ENCODE measurements at regions not wholly inside any gene's neighbourhood (a gene's known extent, or its start where the extent isn't known, plus 50 kb on each side); places are given as distances from the start of the nearest gene placed in this dataset.

DNA sequence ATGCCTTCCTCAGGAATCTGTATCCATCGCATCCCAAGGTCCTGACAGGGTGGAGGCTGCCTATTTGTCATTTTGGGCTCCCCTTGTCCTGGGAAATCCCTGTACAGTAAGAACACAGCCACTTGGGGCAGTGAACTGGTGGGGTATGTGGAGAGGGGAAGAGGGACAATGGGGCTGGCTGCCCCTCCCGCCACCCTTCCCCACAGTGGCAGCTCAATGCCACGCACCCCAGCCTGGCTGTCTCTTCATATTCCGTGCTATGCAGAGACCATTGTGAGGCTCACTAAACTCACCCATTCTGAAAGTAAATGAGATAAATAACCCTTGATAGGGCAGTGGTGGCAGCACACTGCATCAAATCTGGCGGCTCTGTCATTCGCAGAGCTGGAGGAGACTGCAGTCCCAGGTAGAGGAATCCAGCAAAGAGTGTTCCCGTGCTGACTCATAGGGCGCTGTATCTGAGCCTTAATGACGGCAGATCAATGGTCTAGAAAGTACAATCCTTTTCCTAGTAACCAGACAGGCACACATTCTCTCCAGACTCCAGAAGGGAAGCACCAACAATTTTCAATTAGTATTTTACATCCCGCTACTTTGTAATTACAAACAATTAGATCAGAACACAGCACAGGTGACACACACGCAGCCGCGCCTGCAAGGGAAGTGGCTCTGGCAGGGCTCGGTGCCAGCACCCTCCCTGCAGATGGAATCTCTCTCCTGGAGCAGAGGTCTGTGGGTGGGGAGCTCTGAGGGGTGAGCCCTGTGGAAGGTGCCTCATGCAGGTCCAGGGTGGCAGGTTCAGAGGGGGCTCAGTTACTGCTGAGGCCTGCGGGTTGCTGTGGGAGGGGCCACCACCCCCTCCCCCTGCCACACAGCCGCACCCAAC lies 167.9 kb upstream of the B3GAT1 start:
- no peak overlapping the region for H3K27ac Mint-ChIP-seq (ENCODE audit: unreplicated experiment)
- DNase-seq (ENCODE audit: low spot score) = no peak
- H3K27me3 Mint-ChIP-seq (ENCODE audit: low read depth) = peaks cover 34% of the 10 kb centered on the region
- no peaks in the 10 kb centered on the region for H3K36me3 Mint-ChIP-seq (ENCODE audit: low read depth)
- H3K9me3 Mint-ChIP-seq (ENCODE audit: low read depth) = no peaks in the 10 kb centered on the region
- H3K4me1 Mint-ChIP-seq (ENCODE audit: low read depth) = no peaks in the 10 kb centered on the region
- H3K4me3 Mint-ChIP-seq (ENCODE audit: unreplicated experiment) = no peak overlapping the region
- TF ChIP-seq, protein P1, sequence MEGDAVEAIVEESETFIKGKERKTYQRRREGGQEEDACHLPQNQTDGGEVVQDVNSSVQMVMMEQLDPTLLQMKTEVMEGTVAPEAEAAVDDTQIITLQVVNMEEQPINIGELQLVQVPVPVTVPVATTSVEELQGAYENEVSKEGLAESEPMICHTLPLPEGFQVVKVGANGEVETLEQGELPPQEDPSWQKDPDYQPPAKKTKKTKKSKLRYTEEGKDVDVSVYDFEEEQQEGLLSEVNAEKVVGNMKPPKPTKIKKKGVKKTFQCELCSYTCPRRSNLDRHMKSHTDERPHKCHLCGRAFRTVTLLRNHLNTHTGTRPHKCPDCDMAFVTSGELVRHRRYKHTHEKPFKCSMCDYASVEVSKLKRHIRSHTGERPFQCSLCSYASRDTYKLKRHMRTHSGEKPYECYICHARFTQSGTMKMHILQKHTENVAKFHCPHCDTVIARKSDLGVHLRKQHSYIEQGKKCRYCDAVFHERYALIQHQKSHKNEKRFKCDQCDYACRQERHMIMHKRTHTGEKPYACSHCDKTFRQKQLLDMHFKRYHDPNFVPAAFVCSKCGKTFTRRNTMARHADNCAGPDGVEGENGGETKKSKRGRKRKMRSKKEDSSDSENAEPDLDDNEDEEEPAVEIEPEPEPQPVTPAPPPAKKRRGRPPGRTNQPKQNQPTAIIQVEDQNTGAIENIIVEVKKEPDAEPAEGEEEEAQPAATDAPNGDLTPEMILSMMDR (IDR thresholded peaks at IDR 0.05) = no peak

- Mint-ChIP-seq H3K4me1 (ENCODE audit: low read depth) (no peaks in the 10 kb centered on the region), H3K27me3 (ENCODE audit: low read depth) (peaks cover 34% of the 10 kb centered on the region), H3K27ac (ENCODE audit: unreplicated experiment) (no peak overlapping the region), H3K9me3 (ENCODE audit: low read depth) (no peaks in the 10 kb centered on the region), H3K4me3 (ENCODE audit: unreplicated experiment) (no peak overlapping the region), H3K36me3 (ENCODE audit: low read depth) (no peaks in the 10 kb centered on the region)
- no peak for DNase-seq (ENCODE audit: low spot score)
- TF ChIP-seq, protein P1 (IDR thresholded peaks at IDR 0.05) = no peak
These were observed 167.0 kb upstream of the B3GAT1 start for GRCh38 chr11:134578807-134579723.

DNA sequence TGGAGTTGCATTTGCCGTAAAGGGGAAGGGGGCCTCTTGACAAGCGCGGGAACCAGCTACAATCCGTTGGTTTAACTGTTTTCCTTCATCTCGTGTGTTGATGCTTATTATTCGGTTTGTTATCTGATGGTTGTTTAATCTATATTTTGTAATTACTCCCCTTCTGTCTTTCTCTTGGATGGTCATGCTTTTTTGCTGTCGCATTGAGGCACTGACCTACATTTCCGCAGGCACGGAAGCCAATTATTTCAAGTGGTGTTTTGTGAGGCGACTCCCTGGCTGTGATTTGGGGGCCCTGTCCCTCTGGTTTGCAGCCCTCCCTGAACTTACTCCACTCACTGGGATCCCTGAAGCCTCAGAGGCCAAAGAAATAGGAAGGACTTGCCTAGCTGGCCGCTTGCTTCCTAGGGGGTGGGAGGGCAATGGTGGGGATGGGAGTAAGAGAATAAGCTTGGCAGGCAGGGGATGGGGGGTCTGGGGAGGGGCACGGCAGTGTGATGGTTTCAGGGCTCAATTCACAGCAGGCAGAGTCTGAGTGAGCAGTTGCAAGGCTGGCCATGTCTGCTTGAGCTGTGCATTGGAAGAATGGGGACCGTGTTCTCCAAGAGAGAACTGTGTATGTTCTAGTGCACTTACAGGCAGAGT lies 165.8 kb upstream of the B3GAT1 start:
- Mint-ChIP-seq H3K27ac (ENCODE audit: unreplicated experiment) (no peak overlapping the region), H3K4me3 (ENCODE audit: unreplicated experiment) (no peak overlapping the region), H3K4me1 (ENCODE audit: low read depth) (no peaks in the 10 kb centered on the region), H3K36me3 (ENCODE audit: low read depth) (no peaks in the 10 kb centered on the region), H3K27me3 (ENCODE audit: low read depth) (peaks cover 31% of the 10 kb centered on the region), H3K9me3 (ENCODE audit: low read depth) (no peaks in the 10 kb centered on the region)
- TF ChIP-seq, protein P1 (IDR thresholded peaks at IDR 0.05) = no peak
- DNase-seq (ENCODE audit: low spot score) = no peak

- Mint-ChIP-seq H3K27me3 (ENCODE audit: low read depth) (peaks cover 31% of the 10 kb centered on the region), H3K4me1 (ENCODE audit: low read depth) (no peaks in the 10 kb centered on the region), H3K27ac (ENCODE audit: unreplicated experiment) (no peak overlapping the region), H3K9me3 (ENCODE audit: low read depth) (no peaks in the 10 kb centered on the region), H3K36me3 (ENCODE audit: low read depth) (no peaks in the 10 kb centered on the region), H3K4me3 (ENCODE audit: unreplicated experiment) (no peak overlapping the region)
- TF ChIP-seq, protein P1 (IDR thresholded peaks at IDR 0.05) = no peak
- DNase-seq (ENCODE audit: low spot score) = no peak
These were observed 164.7 kb upstream of the B3GAT1 start for GRCh38 chr11:134576721-134577171.

DNA sequence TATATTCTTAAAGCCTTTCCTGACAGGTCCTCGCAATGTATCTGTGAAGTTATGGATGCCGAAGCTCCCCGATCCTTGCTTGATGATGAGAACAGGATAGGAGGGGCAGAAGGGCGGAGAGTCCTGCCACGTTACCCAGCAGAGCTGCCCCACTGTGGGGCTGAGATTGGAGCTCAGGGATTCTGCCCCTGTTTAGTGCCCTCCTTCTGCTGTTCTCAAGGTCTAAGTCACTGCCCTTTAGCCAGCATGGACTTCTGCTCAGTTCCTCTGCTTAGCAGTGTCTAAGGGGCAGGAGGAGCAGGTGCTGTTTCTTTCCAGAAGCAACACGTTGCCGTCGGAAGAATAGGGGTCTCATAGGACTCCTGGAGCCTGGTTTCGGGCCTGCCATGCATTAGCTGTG lies 164.2 kb upstream of the B3GAT1 start:
- H3K27ac Mint-ChIP-seq (ENCODE audit: unreplicated experiment) = no peak overlapping the region
- TF ChIP-seq, protein P1 (IDR thresholded peaks at IDR 0.05) = no peak
- H3K4me1 Mint-ChIP-seq (ENCODE audit: low read depth) = no peaks in the 10 kb centered on the region
- no peaks in the 10 kb centered on the region for H3K9me3 Mint-ChIP-seq (ENCODE audit: low read depth)
- peaks cover 31% of the 10 kb centered on the region for H3K27me3 Mint-ChIP-seq (ENCODE audit: low read depth)
- no peak overlapping the region for H3K4me3 Mint-ChIP-seq (ENCODE audit: unreplicated experiment)
- no peaks in the 10 kb centered on the region for H3K36me3 Mint-ChIP-seq (ENCODE audit: low read depth)
- no peak for DNase-seq (ENCODE audit: low spot score)

Measured in chondrocyte (in vitro differentiated cells).